Dedifferentiated amniotic fluid mesenchymal stem cell (primary cell): ENCODE measurements at regions not wholly inside any gene's neighbourhood (a gene's known extent, or its start where the extent isn't known, plus 50 kb on each side); places are given as distances from the start of the nearest gene placed in this dataset.

Experiments
- DNase-seq: peaks from one replicate; pipeline ENCODE4 v3.0.0-alpha.2; 2016; ENCODE audit errors: extremely low spot score

DNA sequence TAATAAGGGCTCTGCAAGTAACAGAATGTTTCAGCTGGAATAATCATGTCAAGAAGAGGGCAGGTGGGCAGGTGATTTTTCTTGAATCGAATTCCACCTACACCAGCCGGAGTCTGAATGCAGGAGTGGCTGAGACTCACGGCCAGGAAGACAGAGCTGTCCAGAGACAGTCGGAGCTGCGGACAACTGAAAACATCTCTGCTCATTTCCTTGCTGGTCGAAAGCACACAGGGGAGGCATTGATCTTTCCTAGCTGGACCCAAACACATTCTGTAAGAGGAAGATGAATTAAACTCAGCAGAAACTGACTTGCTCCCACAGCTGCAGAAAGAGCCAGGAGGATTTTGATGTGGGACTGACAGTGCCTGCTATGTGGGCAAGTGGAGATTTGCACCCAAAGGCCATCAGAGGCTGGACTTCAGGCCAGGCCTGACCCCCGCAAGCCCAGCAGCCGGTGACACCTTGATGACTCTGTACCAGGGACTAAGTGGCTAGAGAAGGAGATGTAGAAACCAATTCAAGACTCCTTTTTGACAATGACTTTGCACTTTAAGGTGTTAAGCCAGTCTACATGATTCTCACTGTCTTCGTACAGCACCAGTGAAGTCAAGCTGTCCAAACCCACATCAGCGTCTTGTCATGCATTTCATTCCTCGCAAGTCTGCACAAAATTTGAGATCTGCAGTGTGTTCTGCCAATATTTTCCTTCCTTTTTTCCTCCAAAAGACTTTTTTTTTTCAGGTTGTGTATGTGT, 169.4 kb downstream of the TEX36 start:
- no peak for DNase-seq

DNA sequence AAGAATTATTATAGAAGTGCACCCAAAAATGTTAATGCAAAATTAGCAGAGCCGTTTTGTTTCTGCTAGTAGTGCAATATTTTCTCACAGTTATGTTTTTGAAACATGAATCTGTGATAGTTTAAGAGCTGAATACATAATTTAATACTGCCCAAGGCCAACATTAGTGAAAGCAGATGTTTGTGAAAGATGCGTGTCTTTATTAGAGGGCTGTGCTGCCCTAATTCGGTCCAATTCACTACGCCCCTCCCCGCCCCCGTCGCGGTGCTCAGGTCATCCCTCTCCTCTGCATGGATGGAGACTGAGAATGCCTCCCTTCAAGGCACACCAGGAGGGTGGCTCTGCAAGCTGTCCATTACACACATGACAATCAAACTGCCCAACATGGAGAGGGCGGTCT, 172.0 kb downstream of the TEX36 start:
- no peak for DNase-seq

DNA sequence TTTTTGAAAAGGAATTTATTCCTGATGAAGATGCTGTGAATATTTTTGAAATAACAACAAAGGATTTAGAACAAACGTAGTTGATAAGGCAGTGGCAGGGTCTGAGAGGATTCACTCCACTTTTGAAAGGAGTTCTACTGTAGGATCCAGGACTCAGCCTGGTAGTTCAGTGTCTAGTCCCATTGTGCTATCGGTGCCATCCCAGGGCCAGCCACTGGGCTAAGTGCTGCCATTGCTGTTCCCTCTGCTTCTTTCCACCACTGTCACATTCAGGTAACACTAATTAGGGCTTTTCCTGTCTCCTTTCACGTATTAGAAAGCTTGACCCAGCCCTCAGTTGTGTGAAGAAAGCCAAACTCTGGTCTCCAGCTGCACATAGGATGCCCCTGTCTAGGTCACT, 177.3 kb downstream of the TEX36 start:
- DNase-seq = no peak

DNA sequence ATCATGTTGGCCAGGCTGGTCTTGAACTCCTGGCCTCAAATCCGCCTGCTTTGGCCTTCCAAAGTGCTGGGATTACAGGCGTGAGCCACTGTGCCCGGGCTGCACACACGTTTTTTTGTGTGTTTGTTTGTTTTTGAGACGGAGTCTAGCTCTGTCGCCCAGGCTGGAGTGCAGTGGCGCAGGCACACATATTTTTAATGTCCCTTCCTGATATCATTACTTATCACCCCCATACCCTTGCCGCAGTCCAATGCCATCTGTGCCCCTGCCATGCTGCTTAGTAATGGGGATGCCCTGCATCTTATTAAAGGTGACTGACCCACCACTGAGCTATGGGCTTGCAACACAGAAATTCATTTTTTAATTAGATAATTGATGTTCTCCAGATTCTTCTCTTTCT, 180.7 kb downstream of the TEX36 start:
- no peak for DNase-seq

DNA sequence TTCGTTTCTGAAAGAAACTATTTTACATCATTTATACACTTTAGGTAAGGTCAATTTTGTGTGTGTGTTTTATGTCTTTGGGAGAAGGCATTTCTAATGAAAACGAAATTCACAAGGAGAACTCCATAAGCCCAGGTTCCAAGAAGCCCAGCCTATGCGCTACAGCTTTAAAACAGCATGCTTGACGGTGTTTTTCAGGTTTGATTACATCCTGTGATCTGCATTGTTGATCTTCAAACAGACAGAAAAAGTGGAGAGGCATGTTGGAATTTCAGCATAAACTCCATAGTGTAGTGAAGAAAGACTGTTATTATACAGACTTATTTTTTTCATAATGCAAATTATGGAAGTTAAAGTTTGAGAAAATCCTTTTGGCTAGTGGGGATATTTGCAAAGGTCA, 187.6 kb downstream of the TEX36 start:
- no peak for DNase-seq

DNA sequence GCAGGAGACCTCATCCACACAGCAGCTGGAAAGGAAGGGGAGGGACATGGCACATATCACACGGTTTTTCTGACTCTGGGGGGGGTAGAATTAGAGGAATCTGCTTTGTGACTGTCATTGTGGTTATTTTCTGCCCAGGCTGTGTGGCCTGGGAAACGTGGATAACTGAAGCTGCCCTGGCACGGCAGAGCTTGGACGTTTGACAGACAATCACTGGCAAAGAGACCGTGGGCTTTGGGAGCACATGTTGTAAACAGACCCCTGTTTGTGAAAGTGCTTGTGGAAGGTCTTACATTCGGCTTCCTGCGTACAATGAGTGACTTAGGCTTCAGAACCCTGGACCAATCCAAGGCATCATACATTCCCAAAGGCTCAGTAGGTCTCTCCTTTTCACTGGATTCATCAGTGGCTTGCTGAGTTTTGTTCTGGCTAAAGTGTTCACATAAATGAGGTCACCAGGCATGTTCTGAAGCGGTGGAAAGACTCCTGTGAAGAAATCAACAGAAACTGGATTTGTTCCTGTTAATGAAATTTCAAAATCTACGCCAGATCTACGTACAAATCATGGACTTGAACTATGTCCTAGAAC, 188.2 kb downstream of the TEX36 start:
- no peak for DNase-seq

DNA sequence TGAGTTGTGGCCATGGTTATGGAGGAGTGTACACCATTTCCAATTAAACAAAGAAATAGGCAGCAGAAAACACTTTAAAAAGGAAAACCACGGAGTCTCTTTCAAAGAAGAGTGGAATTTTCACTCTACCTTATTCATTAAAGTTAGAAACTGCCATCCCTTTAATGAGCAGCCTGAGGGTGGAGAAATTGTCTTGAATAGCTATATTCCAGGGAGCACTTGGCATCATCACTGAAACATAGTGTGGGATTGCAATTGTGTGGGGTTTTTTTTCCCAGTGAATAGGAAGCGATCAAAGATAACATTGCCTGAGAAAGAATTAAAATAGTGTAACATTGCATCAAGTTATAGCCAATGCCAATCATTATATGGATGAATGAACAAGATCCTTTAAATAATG, 191.6 kb downstream of the TEX36 start:
- no peak for DNase-seq

DNA sequence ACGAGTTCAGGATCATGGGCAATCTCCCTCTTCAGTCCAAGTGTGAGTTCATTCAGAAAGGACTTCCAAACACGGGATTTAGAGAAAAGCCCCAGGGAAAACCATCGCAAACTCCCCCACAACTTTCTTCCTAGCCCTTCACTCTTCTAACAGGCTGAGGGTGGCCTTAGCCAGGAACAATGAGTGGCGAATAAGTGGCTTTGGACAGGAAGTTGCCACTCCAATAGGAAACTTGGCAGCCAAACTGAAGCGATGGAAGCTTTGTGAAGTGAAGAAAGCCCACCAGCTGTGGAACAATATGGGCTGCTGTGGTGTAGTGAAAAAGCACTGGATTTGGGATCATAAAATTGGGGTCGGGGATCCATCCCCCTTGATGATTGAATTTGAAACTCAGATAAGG, 193.2 kb downstream of the TEX36 start:
- no peak for DNase-seq

DNA sequence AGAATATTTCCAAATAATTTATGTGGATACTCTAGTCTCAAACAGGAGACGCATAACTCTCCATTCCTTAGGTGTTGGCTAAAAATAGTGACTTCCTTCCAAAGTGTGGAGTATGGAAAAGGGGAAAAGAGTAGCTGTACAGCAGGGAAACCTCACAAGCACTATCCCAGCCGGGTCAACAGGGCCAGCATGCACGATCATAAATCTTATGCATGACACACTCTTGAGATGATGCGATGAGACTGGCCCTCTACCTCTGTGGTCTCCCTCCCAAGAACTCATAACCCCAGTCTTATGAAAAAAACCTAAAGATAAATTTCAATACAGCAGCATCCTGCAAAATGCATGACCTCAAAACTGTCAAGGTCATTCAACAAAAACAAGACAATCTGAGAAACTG, 197.3 kb downstream of the TEX36 start:
- DNase-seq = no peak

DNA sequence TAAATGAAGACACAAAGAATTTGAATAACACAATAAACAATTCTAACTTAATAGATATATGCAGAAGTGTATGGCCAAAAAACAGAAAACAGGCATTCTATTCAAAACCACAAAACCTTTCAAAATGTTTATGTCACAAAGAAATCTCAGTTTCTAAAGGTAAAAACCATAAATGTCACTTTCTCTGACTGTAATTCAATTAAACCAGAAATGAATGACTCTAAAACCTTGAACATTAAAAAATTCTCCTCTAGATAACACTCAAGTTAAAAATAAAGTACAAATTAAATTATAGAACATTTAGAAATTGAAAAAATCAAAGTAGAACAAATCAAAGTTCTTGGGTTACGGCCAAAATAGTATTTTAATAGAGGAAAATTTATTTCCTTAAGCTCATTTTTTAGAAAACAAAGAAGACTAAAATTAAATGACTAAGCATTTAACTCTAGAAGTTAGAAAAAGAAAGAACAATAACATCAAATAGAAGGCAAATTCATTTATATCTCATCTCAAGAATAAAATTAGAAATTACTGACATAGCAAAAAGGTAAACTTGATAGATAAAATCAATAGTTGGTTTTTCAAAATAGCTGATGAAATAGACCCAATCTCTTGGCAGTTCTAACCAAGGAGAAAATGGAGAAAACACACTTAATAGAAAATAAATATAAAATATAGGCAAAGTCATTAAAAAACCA, 198.8 kb downstream of the TEX36 start:
- no peak for DNase-seq

DNA sequence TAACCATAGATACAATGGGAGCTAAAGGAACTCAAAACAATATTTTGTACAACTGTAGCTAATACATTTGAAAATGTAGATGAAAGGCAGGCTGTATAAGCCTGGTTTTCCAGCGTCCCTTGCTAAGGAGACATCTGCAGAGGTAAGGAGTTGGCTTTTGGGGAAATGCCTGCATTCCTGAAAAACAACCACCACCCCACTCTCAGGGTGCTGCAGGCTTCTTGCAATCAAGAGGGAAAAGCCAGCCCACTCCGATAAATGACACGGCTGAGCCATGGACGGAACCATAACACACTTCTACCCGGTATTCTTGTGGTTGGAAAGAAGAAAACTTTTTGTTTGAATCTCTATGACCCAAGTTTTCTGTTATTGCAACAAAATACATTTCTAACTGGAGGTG, 200.3 kb downstream of the TEX36 start:
- DNase-seq = no peak

DNA sequence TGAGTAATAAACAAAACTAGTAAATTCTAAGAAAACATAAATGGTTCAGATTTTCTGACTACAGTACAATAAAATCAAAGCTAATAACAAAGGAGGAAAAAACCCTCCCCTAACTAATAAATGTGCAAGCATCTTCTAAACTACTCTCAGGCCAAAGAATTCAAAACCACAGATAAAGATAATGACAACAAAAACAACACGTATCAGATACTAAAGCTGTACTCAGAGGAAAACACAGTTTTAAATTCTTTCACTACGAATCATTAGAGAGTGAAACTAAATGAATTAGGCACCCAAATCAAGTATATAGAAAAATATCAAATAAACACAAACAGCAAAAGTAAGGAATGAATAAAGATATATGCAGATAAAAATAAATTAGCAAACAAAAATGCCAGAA, 200.9 kb downstream of the TEX36 start:
- DNase-seq = no peak

DNA sequence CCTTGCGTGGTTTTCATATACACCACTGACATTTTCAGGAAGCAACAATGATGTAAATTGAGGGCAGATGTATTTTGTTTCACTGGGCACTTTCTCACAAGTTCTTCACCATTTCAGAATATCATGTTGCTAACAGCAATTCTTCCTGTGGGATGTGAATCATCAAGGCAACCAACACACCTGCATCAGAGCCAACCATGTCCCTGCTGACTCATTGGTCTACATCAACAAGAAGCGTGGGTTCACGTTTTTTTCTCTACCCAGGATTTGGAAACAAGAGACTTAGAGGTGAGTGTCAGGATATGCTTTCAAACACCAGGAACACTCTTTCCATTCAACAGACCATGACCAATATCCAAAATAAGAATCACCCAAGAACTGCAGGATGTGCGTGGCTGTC, 203.9 kb downstream of the TEX36 start:
- DNase-seq = no peak

DNA sequence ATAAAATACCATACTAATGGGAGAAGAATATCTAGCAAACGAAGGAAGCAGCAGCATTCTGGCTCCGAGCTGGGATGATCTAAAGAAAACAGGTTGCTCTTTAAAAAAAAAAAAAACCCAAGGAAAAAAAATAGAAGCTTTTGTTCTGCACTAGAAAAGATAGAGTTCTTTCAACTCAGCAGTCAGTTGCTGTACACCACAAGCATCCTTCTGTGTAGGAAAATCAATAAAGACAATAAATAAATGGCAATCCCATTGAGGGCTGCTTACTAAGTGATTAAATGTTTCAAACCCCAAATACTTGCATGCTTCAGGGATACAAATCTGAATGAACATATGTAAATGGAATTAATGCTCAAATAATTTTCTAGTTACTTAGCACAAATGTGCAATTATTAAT, 207.1 kb downstream of the TEX36 start:
- DNase-seq = no peak

DNA sequence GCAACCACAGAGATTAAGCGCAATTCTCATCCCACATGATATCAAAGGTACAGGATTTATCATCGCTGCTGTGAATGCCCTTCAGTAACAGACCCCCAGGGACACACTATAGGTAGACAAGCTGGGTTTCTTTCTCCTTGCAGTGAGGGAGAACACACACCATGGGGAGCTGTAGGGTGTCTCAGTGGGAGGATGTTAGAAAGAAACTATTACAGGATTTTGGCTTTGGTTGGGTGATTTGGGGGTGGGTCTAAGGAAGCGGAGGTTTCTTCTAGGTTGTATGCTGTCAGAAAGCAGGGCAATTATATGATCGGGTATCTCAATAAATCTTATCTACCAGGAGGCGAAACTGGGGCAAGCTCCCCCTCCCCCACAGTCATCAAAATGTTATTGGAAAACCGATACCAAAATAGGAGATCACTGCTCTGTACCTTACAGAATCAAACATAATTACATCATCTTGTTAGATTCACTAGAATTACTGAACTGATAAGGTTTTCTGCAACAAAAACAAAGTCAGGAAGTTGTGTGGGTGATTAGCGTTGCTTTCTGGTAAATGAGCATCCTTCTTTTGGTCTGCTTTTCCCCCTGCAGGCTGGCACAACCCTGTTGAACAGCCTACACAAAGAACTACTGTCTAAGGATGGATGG, 209.7 kb downstream of the TEX36 start:
- DNase-seq = no peak

DNA sequence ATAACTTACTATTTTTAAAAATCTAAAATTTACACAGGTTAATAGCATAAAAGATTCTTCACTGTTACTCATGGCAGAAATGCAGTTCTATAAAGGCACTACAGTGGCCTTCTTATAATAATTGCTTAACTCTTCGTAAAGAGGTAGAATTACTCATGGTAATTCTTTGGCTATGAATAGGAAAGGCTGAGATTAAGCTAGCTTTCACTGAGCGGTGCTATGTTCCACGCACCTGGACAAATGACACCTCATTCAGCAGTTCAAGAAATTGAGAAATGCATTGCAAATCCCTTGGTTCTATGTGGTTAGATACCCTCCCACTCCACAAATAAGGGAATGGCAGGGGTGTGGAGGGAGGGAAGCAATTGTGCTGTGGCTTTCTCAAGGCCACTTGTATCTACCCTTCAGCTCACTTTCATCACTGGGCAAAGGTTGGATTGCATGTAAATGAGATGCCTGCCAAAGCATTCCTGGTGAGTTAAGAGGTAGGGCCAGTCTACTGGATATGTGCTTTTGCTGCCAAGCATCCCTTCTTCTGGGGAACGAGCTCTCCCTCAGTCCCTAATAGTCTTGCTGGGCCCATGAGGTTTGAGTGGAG, 210.9 kb downstream of the TEX36 start:
- DNase-seq = no peak

DNA sequence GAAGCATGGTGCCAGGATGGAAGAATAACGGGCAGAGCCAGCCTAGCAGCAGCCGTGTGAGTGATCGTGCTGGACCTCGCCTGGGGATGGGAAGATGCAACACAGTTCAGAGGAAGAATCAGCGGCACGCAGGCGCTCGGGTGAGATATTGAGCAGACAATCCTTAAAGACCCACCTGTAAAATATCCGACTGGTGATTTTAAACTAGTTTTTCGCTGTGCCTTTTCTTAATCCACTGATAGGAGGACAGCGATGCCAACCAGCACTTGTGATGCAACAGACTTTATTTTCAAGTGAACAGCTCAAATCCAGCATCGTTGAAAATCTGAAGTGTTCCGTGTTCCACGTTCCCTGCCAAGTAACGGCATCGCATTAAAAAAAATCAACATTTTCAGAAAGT, 214.7 kb downstream of the TEX36 start:
- no peak for DNase-seq

DNA sequence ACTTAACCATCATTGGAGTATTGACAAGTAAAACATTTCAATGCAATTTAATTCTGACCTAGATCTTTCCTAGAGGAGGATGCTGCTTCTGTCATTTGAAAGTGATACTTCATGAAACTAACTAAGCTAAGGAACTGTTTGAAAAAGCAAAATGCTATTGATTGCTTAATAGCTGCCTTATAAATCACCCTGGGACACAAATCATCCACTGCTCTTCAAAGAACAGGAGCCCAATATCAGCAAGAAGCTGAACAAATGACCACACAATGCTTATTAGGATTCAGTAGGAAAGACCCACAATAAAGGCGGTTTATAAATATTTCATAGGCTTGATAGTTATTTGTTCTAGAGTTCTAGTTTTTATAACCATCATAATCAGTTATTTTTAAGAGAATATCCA, 216.3 kb downstream of the TEX36 start:
- no peak for DNase-seq

DNA sequence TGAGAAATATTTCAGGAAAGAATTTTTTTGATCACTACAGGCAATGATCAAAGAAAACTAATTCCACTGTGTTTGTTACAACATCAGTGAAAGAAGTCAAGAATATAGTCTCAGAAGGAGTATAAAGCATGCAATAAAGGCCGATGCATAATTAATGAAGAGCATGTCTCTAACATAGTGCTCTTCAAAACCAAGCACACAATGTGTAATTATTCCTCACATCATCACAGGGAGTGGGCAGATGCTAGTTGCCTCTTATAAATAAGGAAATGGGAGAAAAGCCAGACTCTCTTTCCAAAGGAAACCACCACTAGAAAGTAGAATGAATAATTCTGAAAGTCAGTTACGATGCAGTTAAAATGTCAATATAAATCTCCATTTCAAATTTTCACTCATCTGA, 220.1 kb downstream of the TEX36 start:
- no peak for DNase-seq

DNA sequence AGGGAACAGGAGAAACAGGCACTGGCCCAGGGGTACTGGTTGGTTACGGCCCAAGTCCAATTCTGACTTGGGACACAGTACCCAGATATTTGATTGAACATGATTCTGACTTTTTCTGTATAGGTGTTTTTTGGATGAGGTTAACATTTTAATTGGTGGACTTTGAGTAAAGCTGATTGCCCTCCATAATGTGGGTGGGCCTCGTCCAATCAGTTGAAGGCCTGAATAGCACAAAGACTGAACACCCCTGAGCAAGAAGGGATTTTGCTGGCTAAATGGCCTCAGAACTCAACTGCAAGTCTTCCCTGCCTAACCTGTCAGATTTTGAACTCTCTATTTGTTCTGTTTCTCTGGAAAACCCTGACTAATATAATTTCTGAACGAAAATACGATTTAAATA, 222.6 kb downstream of the TEX36 start:
- DNase-seq = no peak

DNA sequence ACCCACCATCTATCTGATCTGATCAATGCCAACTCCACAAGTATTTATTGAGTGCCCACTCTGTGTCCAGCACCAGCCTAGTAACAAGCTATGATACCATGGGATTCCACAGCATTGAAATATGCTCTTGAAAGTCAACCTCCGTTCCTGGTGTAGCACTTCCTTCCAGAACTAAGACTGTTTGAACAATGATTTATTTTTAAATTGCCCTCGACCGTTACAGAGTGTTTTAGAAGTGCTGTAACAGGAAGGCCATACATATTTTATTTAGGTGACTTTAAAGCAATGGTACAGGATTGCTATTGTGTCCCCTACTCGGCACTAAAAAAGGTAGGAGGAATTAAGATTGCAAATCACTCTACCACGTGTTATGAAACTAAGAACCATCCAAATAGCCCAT, 225.6 kb downstream of the TEX36 start:
- DNase-seq = no peak

DNA sequence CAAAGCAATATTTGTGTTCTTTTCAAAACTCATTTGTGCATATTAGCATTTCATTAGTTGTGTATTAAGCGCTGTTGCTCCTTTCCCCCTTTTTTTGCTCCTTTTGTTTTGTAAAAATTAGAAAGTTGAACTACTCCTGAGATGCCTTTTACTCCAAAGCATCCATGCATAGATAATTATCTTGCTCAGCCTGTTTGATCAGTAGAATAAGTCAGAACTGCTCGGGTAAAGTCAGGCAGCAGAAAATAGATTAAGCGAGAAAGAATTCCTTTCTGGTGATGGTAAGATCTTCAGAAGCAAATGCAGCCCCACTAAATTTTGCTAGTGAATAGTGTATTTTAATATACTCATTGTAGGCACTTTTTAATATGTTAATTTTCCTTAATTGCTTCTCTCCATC, 227.1 kb downstream of the TEX36 start:
- DNase-seq = no peak
